HG03439 (cell line): ENCODE measurements at regions not wholly inside any gene's neighbourhood (a gene's known extent, or its start where the extent isn't known, plus 50 kb on each side); places are given as distances from the start of the nearest gene placed in this dataset.
"Not testable (repeated sequence)": the region's sequence is repeated elsewhere in the genome, so short reads cannot be mapped to it uniquely, and the experiment has no call there.

Experiments
- ATAC-seq: cut with Tn5 transposase; IDR thresholded peaks from one replicate; pipeline ENCODE4 v1.9.1; 2021; ENCODE audit warnings: mild to moderate bottlenecking, moderate library complexity; ENCODE audit not compliant: unreplicated experiment

- not testable (repeated sequence) for ATAC-seq
Observed at GRCh38 chr10:57885618-57885968, 382.1 kb downstream of the IPMK start.

- ATAC-seq, result no peak
Observed at GRCh38 chr10:57884965-57885617, 382.6 kb downstream of the IPMK start.

- no peak for ATAC-seq
Observed at GRCh38 chr10:57884407-57884806, 383.3 kb downstream of the IPMK start.

GRCh38 chr10:57880446-57881227, 387.1 kb downstream of the IPMK start:
- ATAC-seq, result no peak

DNA sequence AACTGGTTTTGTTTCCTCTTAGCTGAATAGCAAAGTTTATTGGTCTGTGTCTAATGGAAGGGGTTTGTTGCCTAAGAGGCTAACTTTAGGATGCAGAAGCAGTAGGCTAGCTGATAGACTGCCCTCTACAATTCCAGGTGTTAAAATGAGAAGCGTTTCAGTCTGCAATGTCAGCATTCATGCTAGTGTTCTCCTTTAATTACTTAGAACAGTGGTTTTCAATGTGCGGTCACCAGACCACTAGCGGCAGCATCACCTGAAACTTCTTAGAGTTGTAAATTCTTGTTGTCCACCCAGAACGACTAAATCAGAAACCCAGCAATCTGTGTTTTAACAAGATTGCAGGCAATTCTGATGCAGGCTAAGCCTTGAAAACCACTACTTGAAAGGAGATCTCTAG, 392.9 kb downstream of the IPMK start:
- ATAC-seq, result no peak

- ATAC-seq, result no peak
Observed at GRCh38 chr10:57867241-57867640, 400.5 kb downstream of the IPMK start.

- ATAC-seq, result no peak
Observed at GRCh38 chr10:57864765-57865680, 402.7 kb downstream of the IPMK start.

- no peak for ATAC-seq
Observed at GRCh38 chr10:57849691-57850357, 417.9 kb downstream of the IPMK start.

DNA sequence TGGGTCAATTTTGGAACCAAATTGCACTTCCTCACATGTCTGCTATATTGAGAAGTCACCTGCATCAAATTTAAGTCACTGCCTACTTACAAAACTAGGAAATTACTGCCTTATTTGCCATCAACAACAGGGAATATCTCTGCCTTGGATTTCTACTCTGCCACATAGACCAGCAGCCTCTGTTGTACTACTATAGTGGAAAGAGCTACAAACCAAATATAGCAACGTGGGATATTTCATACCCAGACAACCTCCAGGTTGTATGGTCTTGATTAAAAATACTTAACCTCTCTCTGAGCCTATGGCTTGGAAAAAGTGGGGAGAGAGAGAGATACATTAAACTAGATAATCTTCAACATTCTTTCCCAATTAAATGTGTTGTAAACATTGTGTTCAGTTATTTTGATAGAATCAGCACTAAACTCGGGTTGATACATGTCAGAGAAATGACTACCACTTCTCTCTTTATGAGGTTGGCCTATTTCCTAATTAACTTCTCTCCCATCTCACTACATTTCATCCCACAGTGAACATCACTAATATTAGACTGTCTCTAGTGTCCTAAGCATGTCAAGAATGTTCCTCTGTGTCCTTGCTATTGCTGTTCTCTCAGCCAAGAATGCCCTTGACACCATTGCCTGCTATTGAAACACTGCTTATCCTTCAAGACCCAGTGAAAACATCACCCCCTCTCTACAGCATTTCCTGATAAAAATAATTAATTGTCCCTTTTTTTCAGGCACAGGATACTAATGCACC, 421.2 kb downstream of the IPMK start:
- ATAC-seq, result no peak

GRCh38 chr10:57844387-57844998, 423.2 kb downstream of the IPMK start:
- ATAC-seq, result no peak

DNA sequence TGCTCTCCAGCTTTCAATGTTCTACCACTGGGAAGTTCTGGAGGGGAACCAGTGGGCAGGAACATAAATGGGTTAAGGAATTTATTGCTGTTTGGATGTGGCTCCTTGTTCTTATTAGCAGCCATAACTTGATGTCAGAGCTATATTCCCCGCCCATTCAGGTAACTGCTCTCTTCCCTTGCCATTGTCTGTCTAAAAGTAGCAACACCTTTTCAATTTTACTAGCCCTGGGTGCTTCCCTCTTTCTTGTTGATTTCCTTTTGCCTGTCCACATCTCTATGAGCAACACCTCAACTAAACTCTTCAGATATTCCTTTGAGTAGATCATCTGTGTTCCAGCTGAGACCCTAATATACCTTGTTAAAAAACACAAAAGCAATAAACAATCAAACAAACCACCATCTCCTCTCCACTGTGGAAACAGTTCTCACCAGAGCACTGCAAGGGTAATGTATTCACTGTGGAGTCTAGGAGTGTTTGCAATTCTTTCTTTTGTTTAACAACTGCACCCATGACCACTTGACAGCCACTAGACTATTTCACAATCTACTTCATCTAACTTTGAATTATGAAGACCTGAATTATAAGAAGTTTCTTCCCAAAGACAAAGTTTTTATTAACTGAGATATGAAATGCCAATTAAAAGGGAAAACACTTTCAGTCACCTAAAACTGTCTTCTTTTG, 436.7 kb downstream of the IPMK start:
- no peak for ATAC-seq

GRCh38 chr10:57825015-57825414, 442.7 kb downstream of the IPMK start:
- no peak for ATAC-seq

GRCh38 chr10:57823398-57823797, 444.3 kb downstream of the IPMK start:
- ATAC-seq, result no peak

DNA sequence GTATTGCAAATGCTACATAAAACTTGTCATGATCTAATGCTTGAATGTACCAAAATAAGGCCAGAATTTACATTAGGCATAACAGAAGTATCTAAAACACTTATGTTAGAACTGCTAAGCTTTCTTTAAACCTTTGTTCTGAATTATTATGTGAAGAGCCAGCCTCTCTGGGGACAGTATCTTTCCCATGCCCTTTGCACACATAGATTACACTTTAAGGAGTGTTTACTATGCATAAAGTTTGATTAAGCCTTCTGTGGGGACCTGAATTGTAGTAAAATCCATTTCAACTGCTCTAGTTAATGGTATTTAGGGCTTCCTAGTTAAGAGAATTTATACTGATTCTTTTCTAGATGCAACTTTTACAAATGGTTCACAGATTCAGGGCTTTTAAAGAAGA, 444.7 kb downstream of the IPMK start:
- ATAC-seq, result no peak

DNA sequence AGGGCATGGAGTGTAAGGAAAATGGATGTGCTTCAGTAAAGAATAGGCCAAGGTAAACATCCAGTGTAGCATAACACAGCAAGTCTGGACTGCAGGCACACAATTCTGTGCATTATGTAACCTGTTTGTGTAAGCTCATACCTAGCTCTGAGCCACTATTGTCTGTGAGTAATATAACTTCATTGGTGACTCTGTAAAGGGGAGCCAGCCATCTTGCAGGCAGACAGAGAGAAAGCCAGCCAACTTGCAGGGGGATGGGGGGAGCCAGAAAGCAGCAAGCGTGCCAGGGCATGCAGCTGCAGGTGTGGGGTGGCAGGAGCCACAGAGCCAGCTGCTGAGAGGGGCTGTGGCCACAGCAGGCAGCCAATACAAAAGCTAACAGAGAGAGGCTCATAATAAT, 449.2 kb downstream of the IPMK start:
- ATAC-seq, result no peak

- ATAC-seq, result no peak
Observed at GRCh38 chr10:57817741-57818140, 450.0 kb downstream of the IPMK start.

DNA sequence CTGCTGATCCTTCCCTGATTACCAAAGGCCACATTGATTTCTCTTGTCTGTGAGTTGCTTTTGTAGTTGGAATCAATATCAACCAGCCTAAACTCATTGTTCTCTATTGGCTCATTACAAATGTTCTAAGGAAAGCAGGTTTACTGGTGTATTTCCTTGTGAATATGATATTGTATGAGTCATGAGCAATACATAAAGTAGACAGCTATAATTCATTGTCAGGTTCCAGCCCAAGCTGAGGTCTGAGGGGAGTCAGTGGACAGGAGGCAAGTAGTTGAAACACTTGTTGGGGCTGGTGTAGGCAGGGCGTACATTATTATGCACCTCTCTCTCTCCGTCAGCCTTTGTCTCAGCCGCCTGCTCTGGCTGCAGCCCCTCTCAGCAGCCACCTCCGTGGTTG, 451.7 kb downstream of the IPMK start:
- no peak for ATAC-seq

DNA sequence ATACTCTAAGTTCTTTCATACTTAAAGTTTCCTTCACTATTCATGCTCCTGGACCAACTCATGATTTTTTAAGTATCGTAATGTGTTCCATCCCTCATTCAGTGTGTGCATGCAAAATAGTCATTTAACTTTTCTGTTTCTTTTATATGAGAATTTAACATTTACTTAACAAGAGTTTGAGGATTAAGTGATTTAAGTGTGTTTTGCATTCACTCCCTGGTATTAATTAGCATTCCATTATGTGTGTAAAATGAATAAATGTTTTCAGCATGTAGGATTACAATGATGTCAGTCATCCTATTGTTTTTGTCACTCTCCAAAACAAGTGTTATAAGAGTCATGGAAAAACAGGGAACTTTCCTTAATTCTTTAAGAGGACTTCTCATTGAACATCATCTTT, 457.7 kb downstream of the IPMK start:
- no peak for ATAC-seq

- no peak for ATAC-seq
Observed at GRCh38 chr10:57807906-57808305, 459.8 kb downstream of the IPMK start.
